Mammary epithelial cell (primary cell): ENCODE measurements at regions not wholly inside any gene's neighbourhood (a gene's known extent, or its start where the extent isn't known, plus 50 kb on each side); places are given as distances from the start of the nearest gene placed in this dataset.

Experiments used
- EZH2 ChIP-seq: IDR thresholded peaks from 2 replicates; pipeline ENCODE4 v1.6.1; 2012; ENCODE audit warnings: low read length, inconsistent platforms, borderline replicate concordance
- TF ChIP-seq, protein P1 (sequence below), 2 donors: IDR thresholded peaks in 1 of 2; conservative IDR thresholded peaks in 1 of 2; 2 replicates each; pipeline ENCODE4 v1.5.1; 2011 to 2012; ENCODE audit warnings: inconsistent platforms in 2 of 2, low read length in 2 of 2, mild to moderate bottlenecking in 2 of 2, control low read depth in 1 of 2, low read depth in 1 of 2; ENCODE audit not compliant: insufficient read depth in 1 of 2; ENCODE audit errors: extremely low read depth in 1 of 2

DNA sequence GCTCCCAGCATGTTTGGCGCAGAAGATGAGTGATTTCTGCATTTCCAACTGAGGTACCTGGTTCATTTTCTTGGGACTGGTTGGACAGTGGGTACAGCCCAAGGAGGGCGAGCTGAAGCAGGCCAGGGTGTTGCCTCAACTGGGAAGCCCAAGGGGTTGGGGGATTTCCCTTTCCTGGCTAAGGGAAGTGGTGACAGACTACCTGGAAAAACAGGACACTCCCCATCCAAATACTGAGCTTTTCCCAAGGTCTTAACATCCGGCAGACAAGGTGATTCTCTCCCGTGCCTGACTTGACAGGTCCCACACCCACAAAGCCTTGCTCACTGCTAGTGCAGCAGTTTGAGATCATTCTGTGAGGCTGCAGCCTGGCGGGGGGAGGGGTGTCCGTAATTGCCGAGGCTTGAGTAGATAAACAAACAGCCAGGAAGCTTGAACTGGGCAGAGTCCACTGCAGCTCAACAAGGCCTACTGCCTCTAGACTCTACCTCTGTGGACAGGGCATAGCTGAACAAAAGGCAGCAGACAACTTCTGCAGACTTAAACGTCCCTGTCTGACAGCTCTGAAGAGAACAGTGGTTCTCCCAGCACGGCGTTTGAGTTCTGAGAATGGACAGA is 307.7 kb upstream of the ARSJ start:
- TF ChIP-seq, protein P1, sequence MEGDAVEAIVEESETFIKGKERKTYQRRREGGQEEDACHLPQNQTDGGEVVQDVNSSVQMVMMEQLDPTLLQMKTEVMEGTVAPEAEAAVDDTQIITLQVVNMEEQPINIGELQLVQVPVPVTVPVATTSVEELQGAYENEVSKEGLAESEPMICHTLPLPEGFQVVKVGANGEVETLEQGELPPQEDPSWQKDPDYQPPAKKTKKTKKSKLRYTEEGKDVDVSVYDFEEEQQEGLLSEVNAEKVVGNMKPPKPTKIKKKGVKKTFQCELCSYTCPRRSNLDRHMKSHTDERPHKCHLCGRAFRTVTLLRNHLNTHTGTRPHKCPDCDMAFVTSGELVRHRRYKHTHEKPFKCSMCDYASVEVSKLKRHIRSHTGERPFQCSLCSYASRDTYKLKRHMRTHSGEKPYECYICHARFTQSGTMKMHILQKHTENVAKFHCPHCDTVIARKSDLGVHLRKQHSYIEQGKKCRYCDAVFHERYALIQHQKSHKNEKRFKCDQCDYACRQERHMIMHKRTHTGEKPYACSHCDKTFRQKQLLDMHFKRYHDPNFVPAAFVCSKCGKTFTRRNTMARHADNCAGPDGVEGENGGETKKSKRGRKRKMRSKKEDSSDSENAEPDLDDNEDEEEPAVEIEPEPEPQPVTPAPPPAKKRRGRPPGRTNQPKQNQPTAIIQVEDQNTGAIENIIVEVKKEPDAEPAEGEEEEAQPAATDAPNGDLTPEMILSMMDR (conservative IDR thresholded peaks at IDR 0.05 in 1 of 2, IDR thresholded peaks at IDR 0.05 in 1 of 2; ENCODE audit: extremely low read depth in 1 of 2, insufficient read depth in 1 of 2, low read depth in 1 of 2, low read length in 2 of 2): no peak
- no peak for TF ChIP-seq EZH2
